ENCODE measurements at regions not wholly inside any gene's neighbourhood (a gene's known extent, or its start where the extent isn't known, plus 50 kb on each side); places are given as distances from the start of the nearest gene placed in this dataset.

- ChIA-PET CTCF (ENCODE audit: low intra/inter-chr PET ratio, low total read pairs) (no interaction called here), POLR2A (no interaction called here)
- Histone ChIP-seq H3K9ac (ENCODE audit: insufficient read depth, low read depth, low read length) (no peak overlapping the region), H3K27ac (ENCODE audit: extremely low read length, insufficient read depth, low read length) (no peak overlapping the region), H3K36me3 (replicated peaks in 1 of 2; ENCODE audit: control insufficient read depth in 1 of 2, insufficient read depth in 2 of 2, low read length in 2 of 2) (no peaks in the 10 kb centered on the region), H3K27me3 (ENCODE audit: control insufficient read depth in 1 of 2, insufficient read depth in 2 of 2, low read length in 2 of 2) (no peaks in the 10 kb centered on the region), H2AFZ (ENCODE audit: low read length) (no peak overlapping the region), H3K79me2 (ENCODE audit: insufficient read depth, low read length) (no peaks in the 10 kb centered on the region), H4K20me1 (ENCODE audit: insufficient read depth, low read length) (no peaks in the 10 kb centered on the region), H3K9me3 (ENCODE audit: low read length) (peaks cover 72% of the 10 kb centered on the region), H3K4me2 (ENCODE audit: low read depth, low read length) (no peak overlapping the region), H3K4me1 (ENCODE audit: insufficient read depth, low read length) (no peaks in the 10 kb centered on the region), H3K4me3 (replicated peaks in 1 of 3; ENCODE audit: insufficient read depth in 1 of 3, low read depth in 2 of 3, low read length in 3 of 3) (no peak overlapping the region)
- DNase-seq (ENCODE audit: low spot score) (no peak), ATAC-seq (no peak), FAIRE-seq (no peak)
- BruUV-seq (replicated peaks), result no TSS peak
- in situ Hi-C loops (cut with HindIII; ENCODE audit: extremely low pct_ligation_motif_present, low pct_unique_long_range_greater_than_20kb), result no loop called here
- intact Hi-C loops (cut with micrococcal nuclease; ENCODE audit: unreplicated experiment), result no loop called here
- TF ChIP-seq ISL2 (CRISPR knock-in tag; IDR thresholded peaks at IDR 0.05) (no peak), JUND (CRISPR knock-in tag; IDR thresholded peaks at IDR 0.05) (no peak), PRDM10 (CRISPR knock-in tag; IDR thresholded peaks at IDR 0.05; ENCODE audit: low read depth) (no peak), HOXA3 (CRISPR knock-in tag; IDR thresholded peaks at IDR 0.05) (no peak), NR2F1 (CRISPR knock-in tag; IDR thresholded peaks at IDR 0.05) (no peak), HMGXB3 (CRISPR knock-in tag; IDR thresholded peaks at IDR 0.05; ENCODE audit: borderline replicate concordance) (no peak), ZFP36L2 (CRISPR knock-in tag; IDR thresholded peaks at IDR 0.05) (no peak), ZNF3 (CRISPR knock-in tag; IDR thresholded peaks at IDR 0.05) (no peak), RBM39 (IDR thresholded peaks at IDR 0.05; ENCODE audit: low read depth, low read length, poor library complexity, severe bottlenecking) (no peak)
- TF ChIP-seq, protein P1, sequence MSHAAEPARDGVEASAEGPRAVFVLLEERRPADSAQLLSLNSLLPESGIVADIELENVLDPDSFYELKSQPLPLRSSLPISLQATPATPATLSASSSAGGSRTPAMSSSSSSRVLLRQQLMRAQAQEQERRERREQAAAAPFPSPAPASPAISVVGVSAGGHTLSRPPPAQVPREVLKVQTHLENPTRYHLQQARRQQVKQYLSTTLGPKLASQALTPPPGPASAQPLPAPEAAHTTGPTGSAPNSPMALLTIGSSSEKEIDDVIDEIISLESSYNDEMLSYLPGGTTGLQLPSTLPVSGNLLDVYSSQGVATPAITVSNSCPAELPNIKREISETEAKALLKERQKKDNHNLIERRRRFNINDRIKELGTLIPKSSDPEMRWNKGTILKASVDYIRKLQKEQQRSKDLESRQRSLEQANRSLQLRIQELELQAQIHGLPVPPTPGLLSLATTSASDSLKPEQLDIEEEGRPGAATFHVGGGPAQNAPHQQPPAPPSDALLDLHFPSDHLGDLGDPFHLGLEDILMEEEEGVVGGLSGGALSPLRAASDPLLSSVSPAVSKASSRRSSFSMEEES (CRISPR knock-in tag; IDR thresholded peaks at IDR 0.05), result no peak
- TF ChIP-seq, protein P2, sequence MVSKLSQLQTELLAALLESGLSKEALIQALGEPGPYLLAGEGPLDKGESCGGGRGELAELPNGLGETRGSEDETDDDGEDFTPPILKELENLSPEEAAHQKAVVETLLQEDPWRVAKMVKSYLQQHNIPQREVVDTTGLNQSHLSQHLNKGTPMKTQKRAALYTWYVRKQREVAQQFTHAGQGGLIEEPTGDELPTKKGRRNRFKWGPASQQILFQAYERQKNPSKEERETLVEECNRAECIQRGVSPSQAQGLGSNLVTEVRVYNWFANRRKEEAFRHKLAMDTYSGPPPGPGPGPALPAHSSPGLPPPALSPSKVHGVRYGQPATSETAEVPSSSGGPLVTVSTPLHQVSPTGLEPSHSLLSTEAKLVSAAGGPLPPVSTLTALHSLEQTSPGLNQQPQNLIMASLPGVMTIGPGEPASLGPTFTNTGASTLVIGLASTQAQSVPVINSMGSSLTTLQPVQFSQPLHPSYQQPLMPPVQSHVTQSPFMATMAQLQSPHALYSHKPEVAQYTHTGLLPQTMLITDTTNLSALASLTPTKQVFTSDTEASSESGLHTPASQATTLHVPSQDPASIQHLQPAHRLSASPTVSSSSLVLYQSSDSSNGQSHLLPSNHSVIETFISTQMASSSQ (IDR thresholded peaks at IDR 0.05; ENCODE audit: low read depth), result no peak
- TF ChIP-seq, protein P2 (CRISPR knock-in tag; IDR thresholded peaks at IDR 0.05; ENCODE audit: borderline replicate concordance), result no peak
Observed at GRCh38 chr1:80164150-80164549, 1157.6 kb upstream of the ADGRL4 start.

Measured in HepG2 (cell line).